MG63 (cell line): ENCODE measurements at regions not wholly inside any gene's neighbourhood (a gene's known extent, or its start where the extent isn't known, plus 50 kb on each side); places are given as distances from the start of the nearest gene placed in this dataset.

ENCODE experiments used
- DNase-seq: peaks from one replicate; pipeline ENCODE4 v3.0.0-alpha.2; 2020
- H3K27me3 ChIP-seq: fragments of 250-450 bp; sonication (Bioruptor Pico); 2 replicates; pipeline ENCODE4 v1.5.1; 2020; ENCODE audit warnings: mild to moderate bottlenecking, moderate library complexity
- H3K36me3 ChIP-seq: fragments of 250-450 bp; sonication (Bioruptor Pico); 2 replicates; pipeline ENCODE4 v1.5.1; 2020; ENCODE audit warnings: mild to moderate bottlenecking, moderate library complexity
- H3K4me3 ChIP-seq: fragments of 250-450 bp; sonication (Bioruptor Pico); 2 replicates; pipeline ENCODE4 v1.5.1; 2020; ENCODE audit warnings: mild to moderate bottlenecking, moderate library complexity
- H3K9me3 ChIP-seq: fragments of 250-450 bp; sonication (Bioruptor Pico); 2 replicates; pipeline ENCODE4 v1.5.1; 2020; ENCODE audit warnings: mild to moderate bottlenecking, moderate library complexity

DNA sequence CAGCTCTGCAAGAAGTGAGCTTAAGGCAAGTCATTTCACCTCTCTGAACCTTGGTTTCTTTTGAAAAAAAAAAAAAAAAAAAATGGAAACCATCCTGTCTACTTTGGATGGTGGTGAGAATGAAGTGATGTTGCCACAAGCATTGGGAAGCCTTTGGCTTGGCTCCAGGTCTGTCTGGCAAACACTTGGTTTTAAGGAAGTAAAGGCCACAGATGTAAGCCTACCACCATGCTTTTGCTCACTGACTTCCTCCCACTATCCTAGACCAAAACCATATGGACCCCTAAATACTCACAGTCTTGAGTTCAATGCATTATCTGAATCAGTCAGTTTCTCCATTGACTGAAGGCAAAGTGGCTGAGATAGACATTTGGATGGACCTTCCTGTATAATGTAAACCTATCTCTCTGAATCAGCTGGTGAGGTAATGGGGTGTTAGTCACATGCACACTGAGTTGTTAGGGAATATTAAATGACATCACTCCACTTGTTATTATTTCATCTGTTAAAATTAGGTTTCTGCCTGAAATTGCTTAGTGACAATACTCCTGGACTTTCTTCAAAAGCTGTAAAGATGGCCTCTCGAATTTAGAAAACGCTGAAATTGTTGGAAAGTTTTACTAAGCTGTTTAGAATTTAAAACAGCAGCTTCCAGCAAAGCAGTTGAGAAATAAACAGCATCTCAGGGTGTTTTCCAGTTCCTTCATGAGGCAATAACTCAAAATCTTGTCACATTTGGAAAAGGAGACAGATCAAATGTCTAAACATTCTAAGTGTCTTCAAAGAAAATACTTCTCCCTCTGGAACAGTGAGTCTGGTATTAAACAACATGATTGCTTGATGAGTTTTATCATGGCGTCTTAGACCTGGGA, 833.5 kb downstream of the DHX35 start:
- DNase-seq = peak; percentile 22
- Histone ChIP-seq H3K9me3 (peaks cover 12% of the 10 kb centered on the region), H3K27me3 (no peaks in the 10 kb centered on the region), H3K36me3 (no peaks in the 10 kb centered on the region), H3K4me3 (no peak overlapping the region)

DNA sequence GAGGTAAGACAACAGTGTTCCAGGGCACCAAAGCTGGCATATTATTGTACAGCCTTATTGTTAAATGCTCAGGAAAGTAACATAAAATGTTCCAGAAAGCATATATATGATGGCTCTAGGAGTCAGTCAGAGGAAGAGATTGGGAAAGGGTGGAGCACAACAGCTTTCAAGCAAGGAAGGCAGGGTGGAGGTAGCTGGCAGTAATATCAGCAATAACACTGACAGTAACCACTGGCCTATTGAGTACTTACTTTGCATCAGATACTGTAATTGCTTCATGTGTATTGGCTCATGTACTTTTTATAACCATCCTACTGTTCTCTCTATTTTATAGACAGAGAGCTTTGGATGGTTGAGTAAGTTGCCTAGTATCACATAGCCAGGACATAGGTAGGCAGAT, 830.2 kb downstream of the DHX35 start:
- no peak overlapping the region for H3K4me3 ChIP-seq
- no peaks in the 10 kb centered on the region for H3K9me3 ChIP-seq
- no peak for DNase-seq
- no peaks in the 10 kb centered on the region for H3K36me3 ChIP-seq
- H3K27me3 ChIP-seq = no peaks in the 10 kb centered on the region

DNA sequence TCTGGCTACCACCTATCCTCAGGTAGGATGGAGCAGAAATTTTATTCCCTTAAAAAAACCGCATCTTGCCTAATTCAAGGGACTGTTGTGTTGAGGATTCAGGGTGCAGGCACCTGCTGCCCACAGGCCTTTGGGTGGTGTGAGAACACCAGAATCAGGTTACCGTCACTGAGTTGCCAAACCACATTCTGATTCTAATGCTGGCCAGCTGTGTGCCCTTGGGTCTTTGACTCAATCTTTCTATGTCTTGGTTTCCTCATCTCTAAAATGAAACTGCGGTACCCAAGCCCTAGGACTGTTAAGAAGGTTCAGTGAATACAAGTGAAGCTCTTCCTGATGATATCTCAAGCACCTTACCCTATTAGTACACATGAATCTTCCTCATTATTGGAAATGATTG, 827.3 kb downstream of the DHX35 start:
- Histone ChIP-seq H3K27me3 (no peaks in the 10 kb centered on the region), H3K9me3 (no peaks in the 10 kb centered on the region), H3K36me3 (no peaks in the 10 kb centered on the region), H3K4me3 (no peak overlapping the region)
- DNase-seq = no peak

DNA sequence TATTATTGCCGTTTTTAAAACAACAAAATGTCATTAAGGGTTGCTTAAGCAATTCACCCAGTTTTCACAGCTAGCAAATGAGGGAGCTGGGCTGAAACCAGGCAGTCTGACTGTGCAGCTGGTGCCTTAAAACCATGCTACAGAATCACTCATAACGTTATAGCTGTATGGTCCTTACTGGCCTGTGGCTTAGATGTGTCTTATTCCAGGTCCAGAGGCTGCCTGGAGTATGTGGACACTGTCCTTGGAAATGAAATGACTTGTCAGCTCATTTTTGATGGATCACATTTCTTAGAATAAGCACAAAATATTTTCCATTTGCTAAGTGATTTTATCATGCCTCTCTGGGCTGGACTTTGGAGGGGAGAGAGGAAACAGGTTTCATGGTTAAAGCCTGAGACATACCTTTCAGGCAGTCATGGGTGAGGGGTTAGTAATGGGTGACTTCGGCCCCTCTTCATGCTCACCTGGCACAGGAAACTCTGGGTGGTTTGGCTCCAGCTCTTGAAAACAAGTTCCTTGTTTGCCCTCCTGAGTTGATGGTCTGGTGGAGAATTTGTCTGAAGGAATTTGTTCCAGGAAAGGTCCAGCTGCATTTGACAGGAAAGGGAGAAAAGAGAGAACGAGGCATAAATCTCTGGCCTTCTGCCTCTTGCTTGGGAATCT, 823.2 kb downstream of the DHX35 start:
- H3K9me3 ChIP-seq = peaks cover 3% of the 10 kb centered on the region; the same call in 1 of the 2 replicates
- no peaks in the 10 kb centered on the region for H3K36me3 ChIP-seq
- no peak overlapping the region for H3K4me3 ChIP-seq
- no peak for DNase-seq
- no peaks in the 10 kb centered on the region for H3K27me3 ChIP-seq

DNA sequence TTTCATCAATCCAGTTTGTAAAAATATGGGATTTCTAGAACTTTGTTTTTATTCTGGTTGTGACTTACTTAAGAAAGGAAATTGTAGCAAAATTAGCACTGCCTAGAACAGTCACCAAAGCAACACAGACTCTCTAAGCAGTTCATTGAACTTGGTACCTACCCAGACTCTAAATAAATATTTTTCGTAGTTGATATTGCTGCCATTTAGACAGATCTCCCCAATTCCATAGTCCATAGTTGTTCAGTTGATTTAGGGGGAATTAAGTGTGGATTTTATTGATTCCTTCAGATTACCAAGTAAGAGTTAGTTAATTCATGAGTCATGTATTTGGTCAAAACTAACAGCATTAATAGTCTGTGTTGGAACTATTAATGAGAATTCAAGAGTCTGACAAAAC, 822.5 kb downstream of the DHX35 start:
- DNase-seq = no peak
- no peaks in the 10 kb centered on the region for H3K36me3 ChIP-seq
- H3K9me3 ChIP-seq = peaks cover 3% of the 10 kb centered on the region; the same call in 1 of the 2 replicates
- no peak overlapping the region for H3K4me3 ChIP-seq
- H3K27me3 ChIP-seq = no peaks in the 10 kb centered on the region

DNA sequence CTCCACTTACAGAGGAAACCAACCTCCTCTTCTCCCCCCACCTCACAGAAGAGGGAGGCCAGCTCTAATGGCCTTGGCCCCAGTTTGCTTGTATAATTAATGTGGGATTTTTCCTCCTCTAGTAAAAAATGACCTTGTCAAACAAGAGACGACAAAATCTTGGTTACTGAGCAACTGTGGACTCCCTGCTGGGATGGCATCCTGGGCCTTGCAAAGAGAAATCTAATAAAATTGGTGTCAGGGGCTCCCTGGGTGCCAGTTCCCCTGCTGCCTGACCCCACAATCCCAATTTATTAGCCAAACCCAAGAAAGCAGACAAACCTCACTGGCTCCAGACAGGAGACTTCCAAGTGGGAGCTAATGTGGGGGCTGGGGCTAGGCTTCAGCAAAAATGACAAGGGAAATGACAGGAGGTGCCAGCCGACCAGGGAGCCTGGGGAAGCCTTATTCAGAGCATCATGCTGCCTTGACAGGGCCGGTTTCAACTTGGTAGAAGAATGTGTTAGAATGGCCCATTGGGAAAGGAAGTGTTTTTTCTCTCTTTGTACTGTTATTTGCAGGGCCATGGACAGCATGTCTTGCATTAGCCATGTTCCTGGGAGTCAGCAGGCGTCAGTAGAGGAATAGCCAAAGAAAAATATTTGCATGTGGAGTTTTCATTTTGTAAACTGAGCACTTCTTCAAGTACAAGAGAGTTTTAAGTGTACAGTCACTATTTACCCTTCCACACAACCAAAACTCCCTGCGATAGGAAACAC, 816.9 kb downstream of the DHX35 start:
- Histone ChIP-seq H3K4me3 (no peak overlapping the region), H3K27me3 (no peaks in the 10 kb centered on the region), H3K36me3 (no peaks in the 10 kb centered on the region), H3K9me3 (peaks cover 6% of the 10 kb centered on the region; the same call in 1 of the 2 replicates)
- DNase-seq = no peak

DNA sequence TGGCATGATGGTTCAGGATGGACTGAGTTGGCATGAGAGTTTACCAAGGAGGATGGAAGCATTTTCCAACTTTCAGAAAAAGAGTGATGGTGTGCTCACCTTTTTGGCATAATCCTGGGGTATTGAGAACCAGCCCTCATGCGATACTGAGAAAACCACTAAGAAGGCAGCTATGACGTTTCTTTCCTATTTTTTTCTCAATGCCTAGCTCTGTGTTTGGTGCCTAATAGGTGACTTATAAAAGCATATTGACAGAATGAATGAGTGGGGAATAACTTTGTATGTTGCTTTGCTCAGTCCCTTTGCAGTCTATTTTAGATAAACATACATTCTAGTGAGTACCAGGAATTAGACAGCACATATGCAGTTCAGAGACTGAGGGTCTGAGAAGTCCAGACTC, 816.3 kb downstream of the DHX35 start:
- H3K4me3 ChIP-seq = no peak overlapping the region
- no peak for DNase-seq
- peaks cover 6% of the 10 kb centered on the region; the same call in 1 of the 2 replicates for H3K9me3 ChIP-seq
- no peaks in the 10 kb centered on the region for H3K36me3 ChIP-seq
- no peaks in the 10 kb centered on the region for H3K27me3 ChIP-seq

DNA sequence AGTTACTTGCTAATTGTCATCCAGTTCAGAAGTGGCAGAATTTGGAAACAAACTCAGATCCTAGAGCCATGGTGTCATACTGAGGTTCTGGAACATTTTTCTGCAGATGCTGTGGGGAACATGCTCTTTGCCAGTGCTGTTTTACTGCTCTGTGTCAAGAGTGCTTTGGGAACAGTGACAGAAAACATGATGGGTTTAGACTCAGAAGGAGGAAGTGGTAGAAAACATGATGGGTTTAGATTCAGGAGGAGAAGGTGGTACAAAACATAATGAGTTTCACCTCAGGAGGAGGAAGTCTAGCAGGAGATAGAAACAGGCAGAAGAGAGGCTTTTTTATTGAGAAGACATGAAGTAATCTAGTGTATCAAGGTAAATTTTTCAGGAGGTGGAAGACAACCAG, 815.5 kb downstream of the DHX35 start:
- DNase-seq = no peak
- Histone ChIP-seq H3K9me3 (peaks cover 5% of the 10 kb centered on the region; the same call in 1 of the 2 replicates), H3K36me3 (no peaks in the 10 kb centered on the region), H3K4me3 (no peak overlapping the region), H3K27me3 (no peaks in the 10 kb centered on the region)

DNA sequence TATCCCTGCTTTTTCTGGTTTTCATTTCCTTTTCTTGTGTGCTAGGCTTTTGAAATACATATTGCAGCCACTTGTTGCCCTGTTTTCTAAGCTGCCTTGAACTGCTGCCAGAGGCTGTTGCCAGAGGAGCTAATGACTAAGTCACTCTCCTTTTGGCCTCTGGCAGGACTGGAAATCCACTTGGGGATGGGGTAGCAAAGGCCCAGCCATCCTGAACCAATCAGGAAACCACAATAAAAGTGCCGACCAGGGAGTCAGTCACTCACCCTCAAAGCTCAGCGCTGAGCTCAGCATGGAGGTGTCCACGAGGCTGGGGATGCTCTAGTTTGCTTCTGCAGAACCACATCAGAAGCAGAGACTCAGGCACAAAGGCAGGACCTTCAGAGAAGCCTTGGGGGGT, 813.0 kb downstream of the DHX35 start:
- peak; percentile 96 for DNase-seq
- no peak overlapping the region for H3K4me3 ChIP-seq
- peaks cover 7% of the 10 kb centered on the region for H3K9me3 ChIP-seq
- H3K27me3 ChIP-seq = no peaks in the 10 kb centered on the region
- no peaks in the 10 kb centered on the region for H3K36me3 ChIP-seq

DNA sequence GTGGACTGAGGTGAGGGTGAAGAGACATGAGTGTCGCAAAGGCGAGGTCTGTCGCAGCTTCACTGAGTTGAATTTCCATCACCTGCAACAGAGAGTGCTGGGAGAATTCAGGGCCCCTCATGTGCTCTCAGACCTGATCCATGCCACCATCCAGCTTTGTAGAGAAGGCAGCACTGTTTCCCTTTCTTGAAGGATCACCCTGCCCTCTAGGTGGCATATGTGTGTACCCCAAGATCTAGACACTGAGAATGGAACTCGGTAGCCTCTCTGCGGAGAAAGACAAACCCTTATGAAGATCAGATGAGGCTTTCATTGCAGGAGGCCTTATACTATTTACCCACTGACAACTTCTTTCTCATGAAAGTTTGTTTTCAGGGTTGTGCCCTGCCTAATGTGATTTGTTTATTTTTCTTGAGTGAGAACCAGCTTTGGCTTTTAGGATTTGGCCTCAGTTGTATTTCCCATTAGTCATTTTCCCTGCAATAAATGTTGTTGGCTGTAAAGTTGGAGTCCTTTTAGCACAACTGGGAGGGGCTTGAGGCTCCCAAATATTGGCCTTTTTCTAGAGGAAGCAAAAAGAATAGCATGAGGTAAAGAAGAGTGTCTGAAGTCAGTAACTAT, 811.3 kb downstream of the DHX35 start:
- H3K9me3 ChIP-seq = peaks cover 11% of the 10 kb centered on the region
- peak; percentile 53 for DNase-seq
- no peaks in the 10 kb centered on the region for H3K36me3 ChIP-seq
- no peak overlapping the region for H3K4me3 ChIP-seq
- H3K27me3 ChIP-seq = no peaks in the 10 kb centered on the region

DNA sequence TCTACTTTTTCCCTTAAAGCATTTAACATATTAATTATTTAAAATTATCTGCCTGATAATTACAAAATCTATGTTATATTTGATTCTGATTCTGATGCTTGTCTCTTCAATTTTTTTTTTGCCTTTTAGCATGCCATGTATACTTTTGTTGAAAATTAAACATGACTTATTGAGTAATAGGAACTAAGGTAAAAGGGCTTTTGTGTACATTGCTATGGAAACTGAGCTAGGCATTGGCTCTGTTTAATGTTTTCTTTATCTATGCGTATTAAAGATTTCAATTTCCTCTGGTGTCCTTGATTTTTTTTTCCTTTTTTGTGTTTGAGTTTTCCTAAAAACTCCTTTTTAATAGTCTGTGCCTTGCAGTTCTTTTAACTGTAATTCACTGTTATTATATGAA, 805.2 kb downstream of the DHX35 start:
- Histone ChIP-seq H3K27me3 (no peaks in the 10 kb centered on the region), H3K4me3 (no peak overlapping the region), H3K36me3 (no peaks in the 10 kb centered on the region), H3K9me3 (peaks cover 23% of the 10 kb centered on the region)
- no peak for DNase-seq

DNA sequence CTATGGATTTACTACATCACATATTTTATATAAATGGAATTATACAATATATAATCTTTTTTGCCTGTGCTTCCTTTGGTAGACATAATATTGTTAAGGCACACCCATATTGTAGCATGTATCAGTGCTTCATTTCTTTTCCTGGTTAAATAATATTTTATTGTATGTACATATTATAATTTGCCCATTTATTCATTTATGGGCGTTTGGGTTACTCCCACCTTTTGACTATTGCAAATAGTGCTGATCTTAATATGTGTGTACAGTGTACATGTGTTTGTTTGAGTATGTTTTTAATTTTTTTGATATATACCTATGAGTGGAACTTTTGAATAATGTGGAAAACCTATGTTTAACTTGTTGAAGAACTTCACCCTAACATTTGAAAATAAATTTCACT, 804.2 kb downstream of the DHX35 start:
- DNase-seq = no peak
- Histone ChIP-seq H3K36me3 (no peaks in the 10 kb centered on the region), H3K4me3 (no peak overlapping the region), H3K27me3 (no peaks in the 10 kb centered on the region), H3K9me3 (peaks cover 23% of the 10 kb centered on the region)

DNA sequence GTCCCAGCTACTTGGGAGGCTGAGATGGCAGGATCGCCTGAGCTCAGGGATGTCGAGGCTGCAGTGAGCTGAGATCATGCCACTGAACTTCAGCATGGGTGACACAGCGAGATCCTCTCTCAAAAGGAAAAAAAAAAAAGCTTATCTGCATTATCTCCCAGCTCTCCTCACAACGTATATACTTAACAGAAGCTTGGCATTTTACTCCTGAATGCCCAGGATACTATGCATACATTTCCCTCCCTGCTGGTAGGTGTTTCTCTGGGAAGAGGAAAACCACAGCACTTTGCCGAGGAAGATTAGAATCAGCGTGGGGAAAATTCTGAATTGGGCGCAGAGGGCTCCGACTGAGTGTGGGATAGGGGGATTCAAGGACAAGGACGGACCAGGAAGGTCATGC, 800.6 kb downstream of the DHX35 start:
- no peaks in the 10 kb centered on the region for H3K27me3 ChIP-seq
- no peaks in the 10 kb centered on the region for H3K36me3 ChIP-seq
- H3K4me3 ChIP-seq = no peak overlapping the region
- H3K9me3 ChIP-seq = peaks cover 9% of the 10 kb centered on the region
- DNase-seq = no peak

DNA sequence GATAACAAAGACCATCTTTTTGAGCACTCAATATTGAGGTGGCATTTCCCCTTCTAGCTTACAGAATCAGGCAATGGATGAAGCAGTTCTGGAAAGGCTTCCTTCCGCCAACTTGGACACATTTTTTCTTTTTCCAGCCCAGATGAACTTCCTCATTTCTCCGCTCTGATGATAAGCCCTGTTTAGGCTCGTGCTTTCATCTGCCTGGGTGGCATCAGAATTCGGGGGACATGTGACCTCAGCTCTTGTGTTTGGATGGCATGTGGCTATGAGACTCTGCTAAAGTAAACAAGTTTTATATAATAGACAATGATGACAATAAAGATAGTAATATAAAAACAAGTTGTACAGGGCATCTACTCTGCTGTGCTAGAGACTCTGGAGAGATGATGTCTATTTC, 796.7 kb downstream of the DHX35 start:
- DNase-seq = no peak
- no peak overlapping the region for H3K4me3 ChIP-seq
- no peaks in the 10 kb centered on the region for H3K36me3 ChIP-seq
- H3K9me3 ChIP-seq = no peaks in the 10 kb centered on the region
- no peaks in the 10 kb centered on the region; the same call in 1 of the 2 replicates for H3K27me3 ChIP-seq

DNA sequence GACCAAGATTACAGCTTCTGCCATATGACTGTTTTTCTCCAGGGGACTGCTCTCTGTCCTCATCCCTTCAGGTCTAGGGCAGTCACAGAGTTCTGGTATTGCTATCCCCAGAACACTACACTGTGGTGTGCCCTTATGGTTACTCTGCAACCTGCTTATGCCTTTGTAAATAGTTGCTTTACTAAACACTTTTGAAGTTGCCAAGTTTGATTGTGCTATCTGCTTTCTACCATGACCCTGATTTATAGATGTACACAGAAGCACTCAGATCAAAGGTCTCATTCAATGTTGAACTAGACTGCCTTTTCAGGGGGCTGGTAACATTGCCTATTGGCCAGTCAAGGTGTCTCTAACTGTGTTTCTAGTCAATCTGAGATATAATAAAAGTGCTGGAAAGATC, 794.7 kb downstream of the DHX35 start:
- Histone ChIP-seq H3K4me3 (no peak overlapping the region), H3K9me3 (no peaks in the 10 kb centered on the region), H3K27me3 (no peaks in the 10 kb centered on the region; the same call in 1 of the 2 replicates), H3K36me3 (no peaks in the 10 kb centered on the region)
- DNase-seq = no peak

DNA sequence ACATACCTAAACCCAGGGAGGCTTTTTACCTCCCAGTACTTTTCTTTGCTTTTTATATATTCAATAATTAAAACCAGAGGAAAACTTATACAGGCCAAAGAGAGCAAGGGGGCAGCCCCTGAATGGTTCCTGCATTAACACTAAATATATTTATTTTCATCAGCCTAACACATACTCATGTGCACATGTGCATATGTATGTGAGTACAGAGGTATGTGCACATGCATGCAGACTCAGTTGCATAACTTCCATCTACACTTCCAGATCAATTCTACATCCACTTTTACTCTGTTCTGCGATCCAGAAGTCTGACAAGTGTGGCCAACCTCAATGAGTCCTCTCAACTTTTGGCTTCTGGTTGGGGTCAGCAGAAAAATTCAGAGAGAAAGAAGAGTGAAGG, 794.2 kb downstream of the DHX35 start:
- no peaks in the 10 kb centered on the region for H3K36me3 ChIP-seq
- no peak for DNase-seq
- no peak overlapping the region for H3K4me3 ChIP-seq
- H3K27me3 ChIP-seq = no peaks in the 10 kb centered on the region; the same call in 1 of the 2 replicates
- no peaks in the 10 kb centered on the region for H3K9me3 ChIP-seq
